ENCODE measurements at regions not wholly inside any gene's neighbourhood (a gene's known extent, or its start where the extent isn't known, plus 50 kb on each side); places are given as distances from the start of the nearest gene placed in this dataset.

DNA sequence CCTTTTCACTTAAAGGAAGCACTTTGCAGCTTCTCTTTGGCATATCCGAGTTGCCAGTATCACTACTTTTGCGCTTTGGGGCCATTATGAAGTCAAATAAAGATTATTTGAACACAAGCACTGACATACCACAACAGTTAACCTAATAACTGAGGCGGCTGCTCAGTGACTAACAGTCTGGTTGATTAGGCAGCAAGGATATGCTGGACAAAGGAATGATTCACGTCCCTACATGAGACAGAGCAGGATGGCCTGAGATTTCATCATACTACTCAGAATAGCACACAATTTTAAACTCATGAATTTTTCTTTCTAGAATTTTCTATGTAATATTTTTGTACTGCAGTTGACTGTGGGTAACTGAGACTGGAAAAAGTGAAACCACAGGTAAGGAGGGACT, 56.9 kb upstream of the E2F7 start:
- H3K27me3 ChIP-seq (ENCODE audit: control insufficient read depth in 2 of 2, insufficient read depth in 2 of 2, low read length in 2 of 2): no peaks in the 10 kb centered on the region
- no peak overlapping the region for H3K4me2 ChIP-seq (ENCODE audit: insufficient read depth, low read length)
- H3K4me3 ChIP-seq: no peak overlapping the region
- ChIA-PET POLR2A (no interaction called here), CTCF (ENCODE audit: low intra/inter-chr PET ratio) (no interaction called here)
- H3K9ac ChIP-seq (ENCODE audit: insufficient read depth in 1 of 2, low read depth in 2 of 2, low read length in 2 of 2): no peak overlapping the region
- H3K36me3 ChIP-seq (ENCODE audit: control insufficient read depth, insufficient read depth, low read length): no peaks in the 10 kb centered on the region
- no peaks in the 10 kb centered on the region for H3K9me3 ChIP-seq (replicated peaks; ENCODE audit: control insufficient read depth, insufficient read depth, low read depth, low read length)
- H4K20me1 ChIP-seq (replicated peaks; ENCODE audit: control insufficient read depth, insufficient read depth, low read length): no peaks in the 10 kb centered on the region
- H2AFZ ChIP-seq (ENCODE audit: low read depth, low read length): no peak overlapping the region
- intact Hi-C loops (cut with micrococcal nuclease) (no loop called here), in situ Hi-C loops (cut with MboI) (no loop called here)
- H3K4me1 ChIP-seq (replicated peaks in 1 of 2; ENCODE audit: control insufficient read depth in 2 of 2, insufficient read depth in 2 of 2, low read length in 2 of 2): no peaks in the 10 kb centered on the region
- no peak for FAIRE-seq
- H3K27ac ChIP-seq (ENCODE audit: extremely low read depth, low read depth, low read length): no peak overlapping the region
- no peaks in the 10 kb centered on the region for H3K9me1 ChIP-seq (ENCODE audit: control insufficient read depth, insufficient read depth, low read length)
- WGBS (ENCODE audit: insufficient coverage, low coverage, missing lambda C conversion rate): 0% methylated on average over 4 of the region's 4 CpGs
- no peak for DNase-seq (ENCODE audit: extremely low read depth in 1 of 4, low spot score in 3 of 4)
- H3K79me2 ChIP-seq (ENCODE audit: control insufficient read depth, insufficient read depth, low read length): no peaks in the 10 kb centered on the region
- no peak for ATAC-seq
- TF ChIP-seq CEBPG (CRISPR knock-in tag; IDR thresholded peaks at IDR 0.05) (no peak), CEBPG (tag; conservative IDR thresholded peaks at IDR 0.05 in 1 of 2, IDR thresholded peaks at IDR 0.05 in 1 of 2) (peak; percentile 29 to 88; a peak in 3 of 4 replicates), NONO (IDR thresholded peaks at IDR 0.05; ENCODE audit: low read depth in 2 of 2, low read length in 1 of 2) (no peak), DNMT1 (IDR thresholded peaks at IDR 0.05) (no peak), FOSL1 (tag; conservative IDR thresholded peaks at IDR 0.05) (peak; percentile 60)
- TF ChIP-seq, protein P1, sequence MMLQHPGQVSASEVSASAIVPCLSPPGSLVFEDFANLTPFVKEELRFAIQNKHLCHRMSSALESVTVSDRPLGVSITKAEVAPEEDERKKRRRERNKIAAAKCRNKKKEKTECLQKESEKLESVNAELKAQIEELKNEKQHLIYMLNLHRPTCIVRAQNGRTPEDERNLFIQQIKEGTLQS (IDR thresholded peaks at IDR 0.05): peak; percentile 44; the same call in 1 of the 2 replicates
- TF ChIP-seq, protein P1 (CRISPR knock-in tag; conservative IDR thresholded peaks at IDR 0.05): no peak
- no TSS peak for BruUV-seq (replicated peaks)
